ENCODE measurements at regions not wholly inside any gene's neighbourhood (a gene's known extent, or its start where the extent isn't known, plus 50 kb on each side); places are given as distances from the start of the nearest gene placed in this dataset. TPM values are rescaled to one million over a fixed set of nuclear protein-coding genes. Genes with fewer than 3 reads are reported as not detected.

DNA sequence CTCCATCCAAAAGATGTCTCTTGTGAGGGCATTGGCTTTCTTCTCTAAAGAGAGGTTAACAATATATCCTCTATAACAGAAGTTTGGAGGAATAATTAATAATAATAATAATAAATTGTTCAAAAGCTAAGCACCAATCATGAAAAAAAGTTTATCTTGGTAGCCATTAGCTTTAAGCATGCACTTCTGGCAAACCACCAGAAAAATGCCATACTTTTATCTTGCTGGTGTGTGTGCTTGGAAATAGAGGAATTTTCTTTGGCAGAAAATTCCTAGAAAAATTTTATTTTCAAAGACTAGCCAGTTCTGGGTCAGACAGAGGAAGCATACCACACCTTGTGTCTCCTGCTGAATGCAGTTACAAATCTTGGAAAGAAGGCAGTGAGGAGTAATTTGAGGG, 52.5 kb upstream of the NPY start:
- Histone ChIP-seq H2AK5ac (ENCODE audit: low read length) (no peak overlapping the region), H3K27me3 (ENCODE audit: insufficient read depth, low read length, poor library complexity) (no peaks in the 10 kb centered on the region), H4K5ac (ENCODE audit: low read length) (no peak overlapping the region), H3K27ac (ENCODE audit: low read depth, low read length) (no peak overlapping the region), H3K4me2 (ENCODE audit: low read length) (no peak overlapping the region), H3K36me3 (ENCODE audit: control insufficient read depth, insufficient read depth, low read length) (no peaks in the 10 kb centered on the region), H3K4me1 (ENCODE audit: control insufficient read depth, low read depth, low read length) (peaks cover 2% of the 10 kb centered on the region), H2BK5ac (ENCODE audit: low read length) (no peak overlapping the region), H2BK15ac (replicated peaks; ENCODE audit: low read depth) (no peak overlapping the region), H3K9ac (ENCODE audit: low read length) (no peak overlapping the region), H3K79me2 (ENCODE audit: control insufficient read depth, insufficient read depth, low read length) (no peaks in the 10 kb centered on the region), H4K8ac (ENCODE audit: low read depth, low read length) (no peak overlapping the region), H2BK120ac (ENCODE audit: low read depth, low read length) (no peak overlapping the region), H3K4ac (ENCODE audit: low read depth, low read length) (no peak overlapping the region), H3K56ac (ENCODE audit: low read length) (no peak overlapping the region), H3K18ac (ENCODE audit: low read length) (no peak overlapping the region), H3K23ac (ENCODE audit: low read length) (no peak overlapping the region), H3K4me3 (ENCODE audit: low read length) (no peak overlapping the region), H3K79me1 (ENCODE audit: low read length) (no peaks in the 10 kb centered on the region)
- no peak for DNase-seq

DNA sequence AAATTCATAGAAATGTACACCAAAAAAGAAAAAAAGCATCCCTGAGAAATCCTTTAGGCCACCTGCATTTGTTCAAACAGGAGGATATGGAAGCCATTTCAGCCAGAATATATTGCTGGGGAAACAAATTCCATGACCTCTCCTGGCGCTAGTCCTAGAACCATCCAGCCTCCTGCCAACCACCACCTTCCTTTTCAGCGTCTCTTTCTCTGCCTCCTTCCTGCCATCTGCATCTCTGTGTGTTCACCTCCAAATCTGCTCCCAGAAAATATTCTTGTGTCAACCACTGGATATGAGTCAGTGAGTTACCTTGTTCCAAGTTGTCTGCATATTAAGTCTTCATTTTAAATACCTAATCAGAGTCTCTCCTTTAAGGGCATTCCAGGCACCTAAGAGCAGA, 50.6 kb upstream of the NPY start:
- Histone ChIP-seq H3K27ac (ENCODE audit: low read depth, low read length) (no peak overlapping the region), H2BK5ac (ENCODE audit: low read length) (no peak overlapping the region), H2AK5ac (ENCODE audit: low read length) (no peak overlapping the region), H3K79me2 (ENCODE audit: control insufficient read depth, insufficient read depth, low read length) (no peaks in the 10 kb centered on the region), H4K5ac (ENCODE audit: low read length) (no peak overlapping the region), H3K27me3 (ENCODE audit: insufficient read depth, low read length, poor library complexity) (no peaks in the 10 kb centered on the region), H3K4ac (ENCODE audit: low read depth, low read length) (no peak overlapping the region), H3K4me3 (ENCODE audit: low read length) (no peak overlapping the region), H3K36me3 (ENCODE audit: control insufficient read depth, insufficient read depth, low read length) (no peaks in the 10 kb centered on the region), H4K8ac (ENCODE audit: low read depth, low read length) (no peak overlapping the region), H3K23ac (ENCODE audit: low read length) (no peak overlapping the region), H3K9ac (ENCODE audit: low read length) (no peak overlapping the region), H2BK120ac (ENCODE audit: low read depth, low read length) (no peak overlapping the region), H3K56ac (ENCODE audit: low read length) (no peak overlapping the region), H3K4me2 (ENCODE audit: low read length) (no peak overlapping the region), H3K18ac (ENCODE audit: low read length) (no peak overlapping the region), H3K4me1 (ENCODE audit: control insufficient read depth, low read depth, low read length) (no peaks in the 10 kb centered on the region), H2BK15ac (replicated peaks; ENCODE audit: low read depth) (no peak overlapping the region), H3K79me1 (ENCODE audit: low read length) (no peaks in the 10 kb centered on the region)
- no CpG with 5 or more reads among the region's 2 CpGs for WGBS (ENCODE audit: extremely low coverage, insufficient coverage, low lambda C conversion rate)
- DNase-seq: no peak

Small RNA genes lying in the stretch of these regions (small RNA-seq; reads per million reads assigned to genes)
- not detected for gene RNA5SP228 (ENCODE audit: insufficient read depth)
